ENCODE measurements at regions not wholly inside any gene's neighbourhood (a gene's known extent, or its start where the extent isn't known, plus 50 kb on each side); places are given as distances from the start of the nearest gene placed in this dataset.
"Not testable (repeated sequence)": the region's sequence is repeated elsewhere in the genome, so short reads cannot be mapped to it uniquely, and the experiment has no call there.

GRCh38 chr11:39462506-39462905 is 1996.9 kb downstream of the LRRC4C start:
- DNase-seq = no peak

GRCh38 chr11:39461066-39461465 is 1998.4 kb downstream of the LRRC4C start:
- no peak for DNase-seq

GRCh38 chr11:39459606-39460005 is 1999.8 kb downstream of the LRRC4C start:
- DNase-seq = no peak

- no peak for DNase-seq
Measured at GRCh38 chr11:39458481-39458880, 2001.0 kb downstream of the LRRC4C start.

- no peak for DNase-seq
Measured at GRCh38 chr11:39443424-39444022, 2015.9 kb downstream of the LRRC4C start.

- DNase-seq = no peak
Measured at GRCh38 chr11:39442177-39442576, 2017.3 kb downstream of the LRRC4C start.

- no peak for DNase-seq
Measured at GRCh38 chr11:39435641-39436040, 2023.8 kb downstream of the LRRC4C start.

GRCh38 chr11:39434466-39434865 is 2025.0 kb downstream of the LRRC4C start:
- DNase-seq = no peak

- DNase-seq = no peak
Measured at GRCh38 chr11:39432929-39433328, 2026.5 kb downstream of the LRRC4C start.

- DNase-seq = no peak
Measured at GRCh38 chr11:39425226-39425625, 2034.2 kb downstream of the LRRC4C start.

- DNase-seq = no peak
Measured at GRCh38 chr11:39412117-39412516, 2047.3 kb downstream of the LRRC4C start.

GRCh38 chr11:39385911-39386310 is 2073.5 kb downstream of the LRRC4C start:
- DNase-seq = no peak

- DNase-seq = no peak
Measured at GRCh38 chr11:39374963-39375698, 2084.3 kb downstream of the LRRC4C start.

- DNase-seq = no peak
Measured at GRCh38 chr11:39367534-39367933, 2091.9 kb downstream of the LRRC4C start.

GRCh38 chr11:39365809-39366436 is 2093.5 kb downstream of the LRRC4C start:
- no peak for DNase-seq

GRCh38 chr11:39363571-39363970 is 2095.9 kb downstream of the LRRC4C start:
- DNase-seq = no peak

- DNase-seq = no peak
Measured at GRCh38 chr11:39361557-39361956, 2097.9 kb downstream of the LRRC4C start.

- DNase-seq = no peak
Measured at GRCh38 chr11:39345834-39346442, 2113.5 kb downstream of the LRRC4C start.

GRCh38 chr11:39341461-39341860 is 2118.0 kb downstream of the LRRC4C start:
- no peak for DNase-seq

GRCh38 chr11:39333006-39333405 is 2126.4 kb downstream of the LRRC4C start:
- DNase-seq = not testable (repeated sequence)

GRCh38 chr11:39327302-39327701 is 2132.2 kb downstream of the LRRC4C start:
- no peak for DNase-seq

- not testable (repeated sequence) for DNase-seq
Measured at GRCh38 chr11:39311888-39312287, 2147.6 kb downstream of the LRRC4C start.

- DNase-seq = no peak
Measured at GRCh38 chr11:39304586-39304985, 2154.9 kb downstream of the LRRC4C start.

- DNase-seq = no peak
Measured at GRCh38 chr11:39294648-39295047, 2164.8 kb downstream of the LRRC4C start.

Data from activated naive CD4-positive, alpha-beta T cell (primary cell).